ENCODE measurements at regions not wholly inside any gene's neighbourhood (a gene's known extent, or its start where the extent isn't known, plus 50 kb on each side); places are given as distances from the start of the nearest gene placed in this dataset.
A peak's percentile ranks its signal among the peaks of the same experiment; 100 is the strongest.

GRCh38 chr4:89598602-89599001 lies 238.4 kb downstream of the SNCA start:
- Histone ChIP-seq H3K9me3 (replicated peaks; ENCODE audit: control insufficient read depth, insufficient read depth, low read depth, low read length) (peaks cover 2% of the 10 kb centered on the region; the same call in 1 of the 2 replicates), H3K27ac (ENCODE audit: extremely low read depth, low read depth, low read length) (no peak overlapping the region), H3K4me2 (ENCODE audit: insufficient read depth, low read length) (no peak overlapping the region), H3K4me1 (replicated peaks in 1 of 2; ENCODE audit: control insufficient read depth in 2 of 2, insufficient read depth in 2 of 2, low read length in 2 of 2) (no peaks in the 10 kb centered on the region), H2AFZ (ENCODE audit: low read depth, low read length) (no peak overlapping the region), H3K9me1 (ENCODE audit: control insufficient read depth, insufficient read depth, low read length) (no peaks in the 10 kb centered on the region), H3K79me2 (ENCODE audit: control insufficient read depth, insufficient read depth, low read length) (no peaks in the 10 kb centered on the region), H3K4me3 (no peak overlapping the region), H3K9ac (ENCODE audit: insufficient read depth in 1 of 2, low read depth in 2 of 2, low read length in 2 of 2) (no peak overlapping the region), H4K20me1 (replicated peaks; ENCODE audit: control insufficient read depth, insufficient read depth, low read length) (no peaks in the 10 kb centered on the region), H3K36me3 (ENCODE audit: control insufficient read depth, insufficient read depth, low read length) (no peaks in the 10 kb centered on the region), H3K27me3 (ENCODE audit: control insufficient read depth in 2 of 2, insufficient read depth in 2 of 2, low read length in 2 of 2) (no peaks in the 10 kb centered on the region)
- FAIRE-seq (no peak), DNase-seq (ENCODE audit: extremely low read depth in 1 of 4, low spot score in 3 of 4) (no peak), ATAC-seq (no peak)
- in situ Hi-C loops (cut with MboI) (no loop called here), intact Hi-C loops (cut with micrococcal nuclease) (no loop called here)
- 0% methylated on average over 1 of the region's 1 CpG for WGBS (ENCODE audit: insufficient coverage, low coverage, missing lambda C conversion rate)
- no peak for TF ChIP-seq DLX4 (CRISPR knock-in tag; IDR thresholded peaks at IDR 0.05)
- peak in 1 of 2 experiments; percentile 6; a peak in 1 of 4 replicates for TF ChIP-seq RAD21 (CRISPR knock-in tag; conservative IDR thresholded peaks at IDR 0.05 in 1 of 2, IDR thresholded peaks at IDR 0.05 in 1 of 2)
- no TSS peak for BruUV-seq (replicated peaks)
- POLR2A ChIA-PET, result no interaction called here
- CTCF ChIA-PET (ENCODE audit: low intra/inter-chr PET ratio), result no interaction called here

GRCh38 chr4:89595125-89595789 lies 241.7 kb downstream of the SNCA start:
- no peaks in the 10 kb centered on the region for H3K27me3 ChIP-seq (ENCODE audit: control insufficient read depth in 2 of 2, insufficient read depth in 2 of 2, low read length in 2 of 2)
- no peak overlapping the region for H3K27ac ChIP-seq (ENCODE audit: extremely low read depth, low read depth, low read length)
- 0 out of 2 replicates have a peak, but pooled peaks cover 2% of the 10 kb centered on the region for H3K9me3 ChIP-seq (replicated peaks; ENCODE audit: control insufficient read depth, insufficient read depth, low read depth, low read length)
- ATAC-seq (no peak), DNase-seq (ENCODE audit: extremely low read depth in 1 of 4, low spot score in 3 of 4) (no peak), FAIRE-seq (no peak)
- no peak overlapping the region for H3K9ac ChIP-seq (ENCODE audit: insufficient read depth in 1 of 2, low read depth in 2 of 2, low read length in 2 of 2)
- no peak overlapping the region for H3K4me3 ChIP-seq
- H3K9me1 ChIP-seq (ENCODE audit: control insufficient read depth, insufficient read depth, low read length), result no peaks in the 10 kb centered on the region
- H3K4me2 ChIP-seq (ENCODE audit: insufficient read depth, low read length), result no peak overlapping the region
- intact Hi-C loops (cut with micrococcal nuclease), result no loop called here
- H2AFZ ChIP-seq (ENCODE audit: low read depth, low read length), result no peak overlapping the region
- ChIA-PET POLR2A (no interaction called here), CTCF (ENCODE audit: low intra/inter-chr PET ratio) (no interaction called here)
- no TSS peak for BruUV-seq (replicated peaks)
- H3K4me1 ChIP-seq (replicated peaks in 1 of 2; ENCODE audit: control insufficient read depth in 2 of 2, insufficient read depth in 2 of 2, low read length in 2 of 2), result no peaks in the 10 kb centered on the region
- 2% methylated on average over 6 of the region's 6 CpGs for WGBS (ENCODE audit: insufficient coverage, low coverage, missing lambda C conversion rate)
- no peaks in the 10 kb centered on the region for H4K20me1 ChIP-seq (replicated peaks; ENCODE audit: control insufficient read depth, insufficient read depth, low read length)
- H3K79me2 ChIP-seq (ENCODE audit: control insufficient read depth, insufficient read depth, low read length), result no peaks in the 10 kb centered on the region
- in situ Hi-C loops (cut with MboI), result no loop called here
- H3K36me3 ChIP-seq (ENCODE audit: control insufficient read depth, insufficient read depth, low read length), result no peaks in the 10 kb centered on the region
- TF ChIP-seq MAFF (IDR thresholded peaks at IDR 0.05; ENCODE audit: low read length), result no peak
- no peak for TF ChIP-seq TFAM (CRISPR knock-in tag; conservative IDR thresholded peaks at IDR 0.05)
- no peak for TF ChIP-seq MAX (CRISPR knock-in tag; IDR thresholded peaks at IDR 0.05)
- no peak for TF ChIP-seq CHAMP1 (IDR thresholded peaks at IDR 0.05)
- TF ChIP-seq NFATC3 (IDR thresholded peaks at IDR 0.05), result no peak
- TF ChIP-seq ZNF512 (tag; IDR thresholded peaks at IDR 0.05), result no peak
